H1 (cell line): ENCODE measurements at regions not wholly inside any gene's neighbourhood (a gene's known extent, or its start where the extent isn't known, plus 50 kb on each side); places are given as distances from the start of the nearest gene placed in this dataset.

ENCODE experiments used
- CBX8 ChIP-seq: fragments of 300-800, 300-1000 bp; sonication (generic); IDR thresholded peaks from 2 replicates; pipeline ENCODE4 v1.7.1; 2016; ENCODE audit warnings: low read depth, low read length, borderline replicate concordance
- EZH2 ChIP-seq: fragments of 200-600 bp; sonication (generic); IDR thresholded peaks from 2 replicates; pipeline ENCODE4 v1.7.1; 2012; ENCODE audit warnings: low read depth, mild to moderate bottlenecking, moderate library complexity, low read length, inconsistent platforms; ENCODE audit not compliant: severe bottlenecking
- JUN ChIP-seq: IDR thresholded peaks from 2 replicates; pipeline ENCODE4 v1.6.1; 2011; ENCODE audit warnings: low read depth, mild to moderate bottlenecking, improper control_type of control experiment, low read length
- SP2 ChIP-seq: IDR thresholded peaks from 2 replicates; pipeline ENCODE4 v1.6.1; 2012; ENCODE audit warnings: mild to moderate bottlenecking, low read length, inconsistent platforms
- SUZ12 ChIP-seq: fragments of 200-600 bp; sonication (generic); IDR thresholded peaks from 2 replicates; pipeline ENCODE4 v1.6.1; 2012; ENCODE audit warnings: mild to moderate bottlenecking, inconsistent platforms, low read length, moderate library complexity, mixed read lengths
- TAF1 ChIP-seq: IDR thresholded peaks from 2 replicates; pipeline ENCODE4 v1.6.1; 2011; ENCODE audit warnings: mild to moderate bottlenecking, low read depth, low read length
- USF2 ChIP-seq: IDR thresholded peaks from 2 replicates; pipeline ENCODE4 v1.6.1; 2011; ENCODE audit warnings: low read length, improper control_type of control experiment
- TF ChIP-seq, protein P1 (sequence below), 3 experiments: IDR thresholded peaks; 1 replicate in 2 of 3; 2 replicates in 1 of 3; pipeline versions ENCODE4 v1.5.1 to v1.6.1; 2011; ENCODE audit warnings: low read length in 3 of 3, mild to moderate bottlenecking in 3 of 3, inconsistent platforms in 2 of 3, low read depth in 1 of 3, moderate library complexity in 1 of 3; ENCODE audit not compliant: insufficient read depth in 1 of 3; ENCODE audit errors: control extremely low read depth in 1 of 3
- TF ChIP-seq, protein P2 (sequence below): IDR thresholded peaks from 2 replicates; pipeline ENCODE4 v1.6.1; 2012; ENCODE audit warnings: inconsistent platforms

DNA sequence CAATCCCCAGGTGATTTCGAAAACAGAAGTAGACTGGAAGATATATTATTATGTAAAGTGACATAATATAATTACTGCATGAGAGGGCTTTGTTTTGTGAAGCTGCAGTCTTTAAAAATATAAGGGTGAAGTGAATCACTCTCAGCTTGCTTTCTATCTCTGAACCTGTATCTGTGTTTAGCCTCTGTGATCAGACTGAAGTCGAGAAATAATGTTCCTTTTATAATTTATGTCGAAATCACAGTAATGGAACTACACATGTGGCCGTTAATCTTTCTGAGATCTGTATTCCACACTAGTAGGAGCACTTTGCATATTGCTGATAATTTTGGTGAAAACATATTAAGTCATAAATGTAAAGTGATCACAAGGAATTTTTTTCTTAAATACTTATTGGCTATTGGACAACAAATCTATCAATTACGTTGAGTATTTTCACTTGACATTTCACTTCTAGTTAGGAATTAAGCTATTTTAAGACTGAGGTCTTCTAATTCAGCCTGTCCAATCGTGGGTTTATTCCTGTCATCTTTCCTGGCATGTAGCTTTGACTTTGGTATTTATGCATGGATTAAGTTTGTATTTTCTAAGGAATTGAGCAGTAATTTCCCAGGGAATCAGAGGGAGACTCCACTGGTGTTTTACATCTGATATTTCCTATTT lies 268.2 kb upstream of the POT1 start:
- TF ChIP-seq SP2 (no peak), JUN (no peak), EZH2 (no peak), USF2 (no peak), SUZ12 (no peak), CBX8 (no peak), TAF1 (no peak)
- TF ChIP-seq, protein P1, sequence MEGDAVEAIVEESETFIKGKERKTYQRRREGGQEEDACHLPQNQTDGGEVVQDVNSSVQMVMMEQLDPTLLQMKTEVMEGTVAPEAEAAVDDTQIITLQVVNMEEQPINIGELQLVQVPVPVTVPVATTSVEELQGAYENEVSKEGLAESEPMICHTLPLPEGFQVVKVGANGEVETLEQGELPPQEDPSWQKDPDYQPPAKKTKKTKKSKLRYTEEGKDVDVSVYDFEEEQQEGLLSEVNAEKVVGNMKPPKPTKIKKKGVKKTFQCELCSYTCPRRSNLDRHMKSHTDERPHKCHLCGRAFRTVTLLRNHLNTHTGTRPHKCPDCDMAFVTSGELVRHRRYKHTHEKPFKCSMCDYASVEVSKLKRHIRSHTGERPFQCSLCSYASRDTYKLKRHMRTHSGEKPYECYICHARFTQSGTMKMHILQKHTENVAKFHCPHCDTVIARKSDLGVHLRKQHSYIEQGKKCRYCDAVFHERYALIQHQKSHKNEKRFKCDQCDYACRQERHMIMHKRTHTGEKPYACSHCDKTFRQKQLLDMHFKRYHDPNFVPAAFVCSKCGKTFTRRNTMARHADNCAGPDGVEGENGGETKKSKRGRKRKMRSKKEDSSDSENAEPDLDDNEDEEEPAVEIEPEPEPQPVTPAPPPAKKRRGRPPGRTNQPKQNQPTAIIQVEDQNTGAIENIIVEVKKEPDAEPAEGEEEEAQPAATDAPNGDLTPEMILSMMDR (IDR thresholded peaks at IDR 0.05; ENCODE audit: control extremely low read depth in 1 of 3, insufficient read depth in 1 of 3, low read depth in 1 of 3, low read length in 3 of 3) = no peak
- TF ChIP-seq, protein P2, sequence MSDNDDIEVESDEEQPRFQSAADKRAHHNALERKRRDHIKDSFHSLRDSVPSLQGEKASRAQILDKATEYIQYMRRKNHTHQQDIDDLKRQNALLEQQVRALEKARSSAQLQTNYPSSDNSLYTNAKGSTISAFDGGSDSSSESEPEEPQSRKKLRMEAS = no peak
